Ovary (tissue), 7 donors: ENCODE measurements at regions not wholly inside any gene's neighbourhood (a gene's known extent, or its start where the extent isn't known, plus 50 kb on each side); places are given as distances from the start of the nearest gene placed in this dataset.
A peak's percentile ranks its signal among the peaks of the same experiment; 100 is the strongest.

ENCODE experiments used
- DNase-seq, 5 donors: peaks; one replicate each; pipeline ENCODE4 v3.0.0-alpha.2; 2019 to 2020
- H3K27ac ChIP-seq, 2 donors: fragments of 200-600 bp; one replicate each; pipeline versions ENCODE4 v1.5.1 to v1.8.0; 2019 to 2022
- H3K27me3 ChIP-seq: fragments of 200-600 bp; one replicate; pipeline ENCODE4 v1.8.0; 2022
- H3K36me3 ChIP-seq: fragments of 200-600 bp; sonication (generic); one replicate; pipeline ENCODE4 v1.5.1; 2019
- H3K4me1 ChIP-seq: one replicate; pipeline ENCODE4 v1.8.1; 2013; ENCODE audit warnings: mild to moderate bottlenecking, moderate library complexity; ENCODE audit not compliant: insufficient read depth
- H3K4me3 ChIP-seq: fragments of 200-600 bp; sonication (generic); one replicate; pipeline ENCODE4 v1.5.1; 2017
- H3K9me3 ChIP-seq, 2 donors: fragments of 200-600 bp in 1 of 2; sonication (generic) in 1 of 2; one replicate each; pipeline versions ENCODE4 v1.5.1 to v1.8.1; 2013 to 2019; ENCODE audit warnings: mild to moderate bottlenecking in 1 of 2, moderate library complexity in 1 of 2
- CTCF ChIP-seq, 3 donors: fragments of 450-650 bp in 2 of 3; fragments of 200-600 bp in 1 of 3; IDR thresholded peaks; one replicate each; pipeline versions ENCODE4 v1.5.1 to v1.8.0; 2016 to 2022; ENCODE audit warnings: antibody characterized with exemption in 3 of 3, mild to moderate bottlenecking in 1 of 3
- EP300 ChIP-seq: sonication (generic); formaldehyde crosslinking; IDR thresholded peaks from one replicate; pipeline ENCODE4 v1.6.1; 2017; ENCODE audit warnings: antibody characterized with exemption
- POLR2A ChIP-seq: fragments of 450-650 bp; IDR thresholded peaks from one replicate; pipeline ENCODE4 v1.6.1; 2017; ENCODE audit warnings: antibody characterized with exemption, mild to moderate bottlenecking, moderate library complexity
- WGBS, 3 donors: extraction: QIAGEN DNeasy Blood & Tissue Kit in 1 of 3; methylation state at CpG; one replicate each; pipeline versions ENCODE4 v1.1.5 to v1.1.7; 2013 to 2017; 5-methylcytosine and 5-hydroxymethylcytosine counted together
- intact Hi-C, 4 donors: fragments of 100-400 bp; cut with DNase I; formaldehyde crosslinking; loops; one replicate each; pipeline versions ENCODE4 v1.11.0 to v1.15.1; 2022 to 2023
- donor health status: DM: no; HTN: no; CAD: no; lungs with moderate emphysema.
- donor health status: DM: no; HTN: no; CAD: no.
- donor health status: Bipolar disorder and iron deficiency.
- donor health status: DM: no; HTN: no; CAD: no.
- donor health status: DM: yes; HTN: yes; CAD: no.

DNA sequence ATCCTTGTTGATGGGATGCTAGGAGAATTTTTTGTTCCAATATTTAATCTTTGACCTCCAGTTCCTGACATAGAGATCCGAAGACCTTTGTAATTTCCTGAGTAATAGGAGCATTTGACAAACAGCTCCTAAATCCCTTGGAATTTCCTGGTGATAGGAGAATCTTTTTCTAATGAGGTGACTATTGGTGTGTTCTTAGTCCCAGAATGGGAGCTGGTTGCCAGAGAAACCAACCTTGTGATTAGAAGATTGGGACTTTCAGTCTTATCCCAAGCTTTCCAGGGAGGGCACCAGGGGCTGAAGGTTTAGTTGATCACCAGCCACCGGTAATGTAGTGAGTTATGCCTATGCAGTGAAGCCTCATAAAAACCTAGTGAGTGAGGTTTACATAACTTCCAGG is 170.9 kb downstream of the KDM5D start:
- intact Hi-C loops = no loop called here
- no peaks in the 10 kb centered on the region for H3K27me3 ChIP-seq
- no peak for TF ChIP-seq POLR2A
- no peaks in the 10 kb centered on the region for H3K36me3 ChIP-seq
- H3K4me1 ChIP-seq = no peaks in the 10 kb centered on the region
- no peak for DNase-seq
- H3K9me3 ChIP-seq = no peaks in the 10 kb centered on the region
- no peak overlapping the region for H3K27ac ChIP-seq
- no peak overlapping the region for H3K4me3 ChIP-seq
- WGBS, 3 donors = no CpG with 5 or more reads among the region's 2 CpGs

- DNase-seq = no peak
- H3K9me3 ChIP-seq = no peaks in the 10 kb centered on the region
- H3K4me1 ChIP-seq = no peaks in the 10 kb centered on the region
- no peaks in the 10 kb centered on the region for H3K36me3 ChIP-seq
- H3K27ac ChIP-seq = no peak overlapping the region
- no peak overlapping the region for H3K4me3 ChIP-seq
- TF ChIP-seq POLR2A (no peak), EP300 (no peak), CTCF (IDR thresholded peaks at IDR 0.05) (no peak)
- H3K27me3 ChIP-seq = no peaks in the 10 kb centered on the region
- intact Hi-C loops = no loop called here
- WGBS, 3 donors = no CpG with 5 or more reads among the region's 2 CpGs
Measured at GRCh38 chrY:19570999-19571398, 173.5 kb downstream of the KDM5D start.

DNA sequence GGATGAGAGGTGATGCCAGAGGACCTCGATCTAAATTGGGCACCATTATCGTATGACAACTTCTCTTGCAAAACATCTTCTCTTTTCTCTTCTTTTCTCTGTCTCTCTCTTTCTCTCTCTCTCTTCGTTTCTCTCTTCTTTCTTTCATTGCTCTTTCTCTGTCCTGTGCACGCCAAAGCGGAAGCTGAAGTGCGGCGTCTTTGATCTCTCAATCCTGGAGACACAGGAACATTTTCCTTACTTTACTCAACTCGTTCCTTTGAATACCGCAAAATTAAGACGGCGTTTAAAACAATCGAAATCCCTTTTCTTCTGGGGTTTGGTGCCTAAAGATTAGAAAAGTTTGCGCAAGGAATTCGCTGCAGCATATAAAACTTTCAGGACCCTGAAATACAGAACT is 176.6 kb downstream of the KDM5D start:
- intact Hi-C loops = no loop called here
- H3K36me3 ChIP-seq = no peaks in the 10 kb centered on the region
- DNase-seq = no peak
- H3K4me1 ChIP-seq = no peaks in the 10 kb centered on the region
- no peak overlapping the region for H3K27ac ChIP-seq
- WGBS, 3 donors = no CpG with 5 or more reads among the region's 14 CpGs
- H3K9me3 ChIP-seq = no peaks in the 10 kb centered on the region
- H3K27me3 ChIP-seq = no peaks in the 10 kb centered on the region
- TF ChIP-seq POLR2A (no peak), CTCF (IDR thresholded peaks at IDR 0.05) (no peak), EP300 (no peak)
- no peak overlapping the region for H3K4me3 ChIP-seq

DNA sequence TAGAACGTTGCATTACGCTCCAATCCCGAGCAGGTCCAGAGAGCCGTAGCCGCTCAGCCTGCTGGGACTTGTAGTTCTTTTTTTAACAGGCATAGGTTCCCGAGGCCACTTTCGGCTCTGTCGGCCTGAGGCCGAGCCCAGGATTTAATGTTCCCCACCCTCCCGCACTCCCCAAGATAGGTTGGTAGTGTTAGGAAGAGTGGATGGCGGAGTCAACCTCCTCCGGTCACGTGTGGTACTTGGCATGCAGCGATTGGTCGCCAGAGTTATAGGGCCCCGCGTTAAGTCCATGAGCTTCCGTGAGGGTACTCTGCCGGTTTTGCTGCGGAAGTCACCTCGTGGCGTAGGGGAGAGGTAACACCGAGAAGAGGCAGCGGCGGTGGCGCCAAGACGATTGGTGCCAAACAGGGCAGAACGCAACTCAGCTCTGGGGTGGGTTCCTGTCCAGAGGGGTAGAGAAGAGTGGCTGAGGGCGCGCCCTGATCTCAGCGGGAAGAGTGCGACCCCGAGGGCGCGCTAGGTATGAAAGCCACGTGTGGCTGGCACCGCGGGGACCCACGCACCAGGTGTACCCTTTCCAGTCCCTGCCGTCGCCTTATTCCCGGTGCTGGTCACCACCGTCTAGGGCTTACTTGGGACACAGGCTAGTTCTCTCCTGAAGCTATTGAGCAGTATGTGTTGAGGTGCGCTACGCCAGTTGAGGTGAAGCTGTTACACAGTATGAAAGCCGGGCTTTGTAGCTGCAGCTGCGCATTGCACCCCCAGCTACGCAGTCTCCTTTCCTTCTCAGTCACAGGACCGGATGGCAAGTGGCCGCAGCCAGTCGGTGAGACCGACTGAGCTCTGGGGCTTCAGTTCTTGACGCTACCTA is 177.2 kb downstream of the KDM5D start:
- DNase-seq = no peak
- intact Hi-C loops = no loop called here
- no peaks in the 10 kb centered on the region for H3K4me1 ChIP-seq
- TF ChIP-seq EP300 (no peak), CTCF (IDR thresholded peaks at IDR 0.05) (no peak), POLR2A (no peak)
- no peak overlapping the region for H3K27ac ChIP-seq
- peak overlapping the region; percentile 20 for H3K4me3 ChIP-seq
- H3K27me3 ChIP-seq = no peaks in the 10 kb centered on the region
- no CpG with 5 or more reads among the region's 53 CpGs for WGBS, 3 donors
- no peaks in the 10 kb centered on the region for H3K9me3 ChIP-seq
- no peaks in the 10 kb centered on the region for H3K36me3 ChIP-seq

- H3K9me3 ChIP-seq = no peaks in the 10 kb centered on the region
- no peak for DNase-seq
- no peak for TF ChIP-seq CTCF (IDR thresholded peaks at IDR 0.05)
- TF ChIP-seq POLR2A = no peak
- TF ChIP-seq EP300 = no peak
- no peak overlapping the region for H3K27ac ChIP-seq
- no peaks in the 10 kb centered on the region for H3K36me3 ChIP-seq
- H3K27me3 ChIP-seq = no peaks in the 10 kb centered on the region
- intact Hi-C loops = no loop called here
- H3K4me3 ChIP-seq = no peak overlapping the region
- WGBS, 3 donors = no CpG with 5 or more reads among the region's 4 CpGs
- no peaks in the 10 kb centered on the region for H3K4me1 ChIP-seq
Measured at GRCh38 chrY:19559161-19559560, 185.4 kb downstream of the KDM5D start.
